ENCODE measurements at regions not wholly inside any gene's neighbourhood (a gene's known extent, or its start where the extent isn't known, plus 50 kb on each side); places are given as distances from the start of the nearest gene placed in this dataset.

- TF ChIP-seq CTCF (IDR thresholded peaks at IDR 0.05) (no peak), POLR2A (IDR thresholded peaks at IDR 0.05) (no peak), POLR2AphosphoS5 (IDR thresholded peaks at IDR 0.05) (no peak)
These were observed 353.6 kb upstream of the USP24 start for GRCh38 chr1:55568732-55569131.

All from prostate gland (tissue), 2 donors.